SK-N-MC (cell line): ENCODE measurements at regions not wholly inside any gene's neighbourhood (a gene's known extent, or its start where the extent isn't known, plus 50 kb on each side); places are given as distances from the start of the nearest gene placed in this dataset.

Experiments used
- DNase-seq: peaks from one replicate; pipeline ENCODE4 v3.0.0-alpha.2; 2011; ENCODE audit warnings: low read depth, low spot score
- H3K27ac ChIP-seq: fragments of 200-600 bp; sonication (generic); 2 replicates; pipeline ENCODE4 v1.5.1; 2016; ENCODE audit warnings: mixed run types
- H3K36me3 ChIP-seq: fragments of 200-600 bp; sonication (generic); 2 replicates; pipeline ENCODE4 v1.6.1; 2017; ENCODE audit warnings: antibody characterized with exemption, low read length, mixed read lengths; ENCODE audit not compliant: insufficient read depth
- H3K4me3 ChIP-seq: fragments of 200-600 bp; sonication (generic); 2 replicates; pipeline ENCODE4 v1.5.1; 2016
- H3K9ac ChIP-seq: fragments of 200-600 bp; sonication (generic); 2 replicates; pipeline ENCODE4 v1.8.0; 2017; ENCODE audit warnings: mixed run types, mixed read lengths; ENCODE audit not compliant: insufficient read length
- H3K9me3 ChIP-seq: fragments of 200-600 bp; sonication (generic); 2 replicates; pipeline ENCODE4 v1.6.1; 2017; ENCODE audit warnings: low read depth, mild to moderate bottlenecking, antibody characterized with exemption, low read length, moderate library complexity, mixed read lengths
- EZH2 ChIP-seq: fragments of 200-600 bp; sonication (generic); IDR thresholded peaks from one replicate; pipeline ENCODE4 v1.6.1; 2017; ENCODE audit warnings: antibody characterized with exemption
- FOXP2 ChIP-seq: optimal IDR thresholded peaks from 2 replicates; pipeline ENCODE3; 2011; ENCODE audit warnings: mild to moderate bottlenecking, moderate library complexity; ENCODE audit not compliant: insufficient read depth; ENCODE audit errors: extremely low read length, control extremely low read depth
- POLR2AphosphoS5 ChIP-seq: IDR thresholded peaks from 2 replicates; pipeline ENCODE4 v1.6.1; 2012; ENCODE audit warnings: mild to moderate bottlenecking, low read depth, low read length, borderline replicate concordance

GRCh38 chr6:105886066-105886813, 199.9 kb upstream of the PRDM1 start:
- TF ChIP-seq EZH2 (no peak), FOXP2 (no peak), POLR2AphosphoS5 (no peak)

GRCh38 chr6:105884426-105884825, 201.7 kb upstream of the PRDM1 start:
- Histone ChIP-seq H3K9ac (no peak overlapping the region), H3K36me3 (no peaks in the 10 kb centered on the region), H3K27ac (no peak overlapping the region), H3K9me3 (no peaks in the 10 kb centered on the region), H3K4me3 (no peak overlapping the region)
- no peak for TF ChIP-seq FOXP2
- no peak for TF ChIP-seq POLR2AphosphoS5
- TF ChIP-seq EZH2 = no peak
- no peak for DNase-seq

More at GRCh38 chr6:105886066-105886813, 199.9 kb upstream of the PRDM1 start:
- Histone ChIP-seq H3K36me3 (no peaks in the 10 kb centered on the region), H3K4me3 (no peak overlapping the region), H3K9me3 (no peaks in the 10 kb centered on the region), H3K9ac (no peak overlapping the region), H3K27ac (no peak overlapping the region)
- no peak for DNase-seq

DNA sequence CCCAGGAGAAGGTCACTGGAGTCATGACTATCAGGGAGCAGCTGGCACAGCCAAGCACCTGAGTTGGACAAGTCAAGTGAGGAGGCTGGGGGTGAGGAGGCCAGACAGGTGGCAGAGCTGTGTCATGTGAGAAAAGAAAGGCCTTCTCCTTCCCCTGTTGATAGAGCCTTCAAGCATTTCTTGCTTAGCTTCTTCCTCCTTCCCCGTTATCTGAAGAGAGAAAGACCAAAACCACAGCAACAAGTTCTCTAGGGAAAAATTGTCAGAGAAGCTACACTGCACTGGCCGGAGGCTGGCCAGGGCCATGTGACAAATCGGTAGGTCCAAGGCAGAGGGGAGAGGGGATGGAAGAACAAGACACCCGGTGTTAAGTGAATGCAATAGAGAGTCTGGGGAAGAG, 202.1 kb upstream of the PRDM1 start:
- TF ChIP-seq FOXP2 = no peak
- TF ChIP-seq POLR2AphosphoS5 = no peak
- TF ChIP-seq EZH2 = no peak
- no peak overlapping the region for H3K9ac ChIP-seq
- no peak overlapping the region for H3K27ac ChIP-seq
- H3K4me3 ChIP-seq = no peak overlapping the region
- H3K9me3 ChIP-seq = no peaks in the 10 kb centered on the region
- no peak for DNase-seq
- H3K36me3 ChIP-seq = no peaks in the 10 kb centered on the region

- Histone ChIP-seq H3K4me3 (no peak overlapping the region), H3K9ac (no peak overlapping the region), H3K9me3 (no peaks in the 10 kb centered on the region), H3K36me3 (no peaks in the 10 kb centered on the region), H3K27ac (no peak overlapping the region)
- no peak for DNase-seq
- no peak for TF ChIP-seq EZH2
- no peak for TF ChIP-seq FOXP2
- no peak for TF ChIP-seq POLR2AphosphoS5
These were observed 203.3 kb upstream of the PRDM1 start for GRCh38 chr6:105882828-105883227.

DNA sequence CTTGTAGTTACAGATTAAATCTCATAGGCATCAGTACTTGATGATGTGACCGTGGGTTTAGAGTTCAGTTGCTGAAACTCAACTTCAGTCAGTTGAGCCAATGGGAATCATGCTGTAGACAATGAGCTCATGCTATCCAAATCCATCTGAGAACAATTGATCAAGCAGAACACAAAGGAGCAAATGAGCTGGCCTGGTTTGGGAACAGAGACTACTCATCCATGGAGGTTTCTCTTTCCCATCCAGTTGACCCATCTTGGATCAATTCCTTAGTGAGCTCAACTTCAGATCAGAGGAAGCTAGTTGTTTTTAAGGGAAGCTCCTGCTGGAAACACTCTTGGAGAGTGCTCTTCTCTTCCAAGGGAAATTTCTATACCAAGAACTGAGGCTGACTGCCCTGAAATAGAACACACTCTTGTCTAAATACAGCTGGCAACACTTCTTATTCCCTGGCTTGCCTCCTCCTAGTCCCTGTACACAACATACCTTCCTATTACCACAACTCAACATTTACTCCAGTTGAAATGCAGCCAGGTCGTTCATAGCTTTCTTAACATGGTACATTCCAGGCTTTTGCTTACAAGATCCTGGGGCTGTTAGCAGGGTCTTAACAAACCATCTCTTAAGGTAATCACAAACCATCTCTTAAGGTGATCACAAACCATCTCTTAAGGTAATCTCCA, 203.9 kb upstream of the PRDM1 start:
- H3K4me3 ChIP-seq = no peak overlapping the region
- TF ChIP-seq EZH2 (no peak), POLR2AphosphoS5 (no peak), FOXP2 (no peak)
- H3K36me3 ChIP-seq = no peaks in the 10 kb centered on the region
- no peak for DNase-seq
- H3K27ac ChIP-seq = no peak overlapping the region
- no peak overlapping the region for H3K9ac ChIP-seq
- no peaks in the 10 kb centered on the region for H3K9me3 ChIP-seq

GRCh38 chr6:105881608-105882007, 204.5 kb upstream of the PRDM1 start:
- no peak for DNase-seq
- H3K27ac ChIP-seq = no peak overlapping the region
- H3K9ac ChIP-seq = no peak overlapping the region
- no peaks in the 10 kb centered on the region for H3K9me3 ChIP-seq
- TF ChIP-seq POLR2AphosphoS5 (no peak), EZH2 (no peak), FOXP2 (no peak)
- no peak overlapping the region for H3K4me3 ChIP-seq
- no peaks in the 10 kb centered on the region for H3K36me3 ChIP-seq

DNA sequence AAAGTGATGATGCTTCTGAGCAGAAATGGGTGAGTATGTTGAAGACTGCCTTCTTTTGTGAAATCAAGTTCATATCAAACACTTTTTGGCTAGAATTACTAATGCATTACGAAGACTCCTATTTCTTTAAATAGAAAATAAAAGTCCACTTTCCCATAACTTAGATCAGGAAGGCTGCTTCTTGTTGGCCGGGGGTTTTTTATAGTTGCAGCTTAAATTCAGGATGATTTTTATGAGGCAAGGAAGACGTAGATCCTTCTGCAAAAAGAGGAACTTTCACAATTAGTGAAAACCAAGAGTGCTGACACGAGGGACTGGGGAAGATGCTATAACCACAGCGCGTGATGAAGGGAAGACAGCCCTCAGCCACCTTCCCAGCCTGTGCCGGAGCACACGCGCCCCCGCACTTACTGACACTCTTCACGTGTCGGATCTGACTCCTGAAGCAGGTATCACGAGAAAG, 206.1 kb upstream of the PRDM1 start:
- no peak overlapping the region for H3K4me3 ChIP-seq
- H3K9ac ChIP-seq = no peak overlapping the region
- TF ChIP-seq EZH2 = no peak
- no peak for TF ChIP-seq POLR2AphosphoS5
- TF ChIP-seq FOXP2 = no peak
- H3K36me3 ChIP-seq = no peaks in the 10 kb centered on the region
- no peak for DNase-seq
- H3K27ac ChIP-seq = no peak overlapping the region
- no peaks in the 10 kb centered on the region for H3K9me3 ChIP-seq

GRCh38 chr6:105879146-105879545, 207.0 kb upstream of the PRDM1 start:
- DNase-seq = no peak
- Histone ChIP-seq H3K4me3 (no peak overlapping the region), H3K36me3 (no peaks in the 10 kb centered on the region), H3K9me3 (no peaks in the 10 kb centered on the region), H3K27ac (no peak overlapping the region), H3K9ac (no peak overlapping the region)
- TF ChIP-seq POLR2AphosphoS5 = no peak
- TF ChIP-seq EZH2 = no peak
- no peak for TF ChIP-seq FOXP2
